ENCODE measurements at regions not wholly inside any gene's neighbourhood (a gene's known extent, or its start where the extent isn't known, plus 50 kb on each side); places are given as distances from the start of the nearest gene placed in this dataset.

DNA sequence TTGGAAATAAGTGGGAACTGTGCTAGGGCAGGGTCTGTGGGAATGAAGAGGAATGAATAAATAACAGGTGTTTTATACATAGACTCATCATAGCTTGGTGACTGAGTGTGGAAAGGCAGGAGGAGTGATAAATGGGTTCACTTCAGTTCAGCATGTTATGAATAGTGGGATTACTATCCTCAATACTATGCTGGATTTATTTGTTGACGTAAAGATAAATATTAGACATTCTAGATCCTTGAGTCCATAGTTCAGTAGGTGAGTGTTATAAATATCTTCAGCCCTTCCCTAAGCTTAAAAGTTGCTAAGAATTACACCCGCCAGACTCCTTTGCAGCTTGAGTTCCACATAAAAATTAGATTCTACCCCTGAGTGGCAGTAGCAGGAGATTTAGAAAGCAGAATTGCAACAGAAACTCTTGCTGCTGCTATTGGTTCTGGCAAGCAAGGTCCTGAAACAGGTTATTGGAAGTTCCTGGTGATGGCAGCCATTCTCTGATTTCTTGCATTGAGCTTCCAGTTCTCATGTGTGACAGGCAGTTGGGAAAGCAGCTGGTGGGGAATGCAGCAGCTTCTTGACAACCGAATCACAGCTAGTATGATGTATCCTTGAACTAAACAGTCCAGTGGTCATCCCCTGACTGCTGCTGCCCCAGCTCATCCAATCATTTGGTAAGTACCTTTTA, 1558.9 kb downstream of the FAM181B start:
- no peak for TF ChIP-seq MAX (IDR thresholded peaks at IDR 0.05)
- TF ChIP-seq REST (IDR thresholded peaks at IDR 0.05; ENCODE audit: low read depth) = no peak
- TF ChIP-seq YY1 (IDR thresholded peaks at IDR 0.05; ENCODE audit: low read depth) = no peak
- TF ChIP-seq TCF12 (IDR thresholded peaks at IDR 0.05; ENCODE audit: low read depth) = no peak
- no peak for TF ChIP-seq FOXM1 (IDR thresholded peaks at IDR 0.05; ENCODE audit: borderline replicate concordance, low read depth)

All from Ishikawa (cell line).